GM23248 (cell line): ENCODE measurements at regions not wholly inside any gene's neighbourhood (a gene's known extent, or its start where the extent isn't known, plus 50 kb on each side); places are given as distances from the start of the nearest gene placed in this dataset.

Source experiments
- EZH2 ChIP-seq: fragments of 200-600 bp; sonication (generic); IDR thresholded peaks from 2 replicates; pipeline ENCODE4 v1.6.1; 2018; ENCODE audit warnings: antibody characterized with exemption, mild to moderate bottlenecking; ENCODE audit not compliant: insufficient read depth, poor library complexity, severe bottlenecking
- EZH2phosphoT487 ChIP-seq: fragments of 200-600 bp; sonication (generic); IDR thresholded peaks from 2 replicates; pipeline ENCODE4 v1.6.1; 2018; ENCODE audit warnings: antibody characterized with exemption, moderate library complexity, mild to moderate bottlenecking, low read depth; ENCODE audit not compliant: insufficient read depth

GRCh38 chrX:77118686-77119085 lies 328.5 kb upstream of the FGF16 start:
- TF ChIP-seq EZH2phosphoT487 = no peak
- no peak for TF ChIP-seq EZH2
